Trophoblast cell (in vitro differentiated cells and primary cell): ENCODE measurements at regions not wholly inside any gene's neighbourhood (a gene's known extent, or its start where the extent isn't known, plus 50 kb on each side); places are given as distances from the start of the nearest gene placed in this dataset.

Experiments used
- DNase-seq, 2 donors: peaks; one replicate each; pipeline ENCODE4 v3.0.0-alpha.2; 2016
- H2AFZ ChIP-seq: 2 replicates; pipeline ENCODE4 v1.6.1; 2013; ENCODE audit warnings: low read length, moderate library complexity, mild to moderate bottlenecking; ENCODE audit not compliant: insufficient read depth, poor library complexity
- H2AK5ac ChIP-seq: 2 replicates; pipeline ENCODE4 v1.6.1; 2013; ENCODE audit warnings: mild to moderate bottlenecking, low read length
- H2BK120ac ChIP-seq: 2 replicates; pipeline ENCODE4 v1.6.1; 2013; ENCODE audit warnings: low read length, mild to moderate bottlenecking, moderate library complexity; ENCODE audit not compliant: insufficient read depth, poor library complexity
- H2BK12ac ChIP-seq: 2 replicates; pipeline ENCODE4 v1.6.1; 2013; ENCODE audit warnings: mild to moderate bottlenecking, low read length, moderate library complexity
- H2BK5ac ChIP-seq: 2 replicates; pipeline ENCODE4 v1.6.1; 2013; ENCODE audit warnings: low read length, low read depth, moderate library complexity, mild to moderate bottlenecking; ENCODE audit not compliant: poor library complexity
- H3K14ac ChIP-seq: 2 replicates; pipeline ENCODE4 v1.6.1; 2013; ENCODE audit warnings: mild to moderate bottlenecking, low read length
- H3K18ac ChIP-seq: 2 replicates; pipeline ENCODE4 v1.6.1; 2013; ENCODE audit warnings: mild to moderate bottlenecking, low read length
- H3K23ac ChIP-seq: 2 replicates; pipeline ENCODE4 v1.6.1; 2013; ENCODE audit warnings: low read length
- H3K27ac ChIP-seq: 2 replicates; pipeline ENCODE4 v1.5.1; 2013; ENCODE audit warnings: low read depth, mild to moderate bottlenecking, inconsistent platforms, low read length, moderate library complexity
- H3K27me3 ChIP-seq: 2 replicates; pipeline ENCODE4 v1.6.1; 2013; ENCODE audit warnings: inconsistent platforms, mild to moderate bottlenecking, low read length, moderate library complexity; ENCODE audit not compliant: insufficient read depth
- H3K36me3 ChIP-seq, 2 experiments: 1 replicate in 1 of 2; 2 replicates in 1 of 2; pipeline ENCODE4 v1.6.1; 2013; ENCODE audit warnings: low read length in 2 of 2, mild to moderate bottlenecking in 2 of 2, moderate library complexity in 1 of 2; ENCODE audit not compliant: insufficient read depth in 2 of 2, control insufficient read depth in 1 of 2
- H3K4ac ChIP-seq: 2 replicates; pipeline ENCODE4 v1.6.1; 2013; ENCODE audit warnings: low read depth, mild to moderate bottlenecking, low read length, moderate library complexity
- H3K4me1 ChIP-seq, 2 experiments: 1 replicate in 1 of 2; 2 replicates in 1 of 2; pipeline ENCODE4 v1.6.1; 2013; ENCODE audit warnings: low read length in 2 of 2, mild to moderate bottlenecking in 2 of 2, moderate library complexity in 1 of 2; ENCODE audit not compliant: insufficient read depth in 2 of 2, control insufficient read depth in 1 of 2
- H3K4me2 ChIP-seq: 2 replicates; pipeline ENCODE4 v1.6.1; 2013; ENCODE audit warnings: inconsistent platforms, mild to moderate bottlenecking, low read length, moderate library complexity
- H3K4me3 ChIP-seq: 2 replicates; pipeline ENCODE4 v1.5.1; 2013; ENCODE audit warnings: mild to moderate bottlenecking, low read depth, low read length, inconsistent platforms
- H3K79me1 ChIP-seq: one replicate; pipeline ENCODE4 v1.6.1; 2013; ENCODE audit warnings: low read length
- H3K79me2 ChIP-seq: 2 replicates; pipeline ENCODE4 v1.6.1; 2013; ENCODE audit warnings: low read length, mild to moderate bottlenecking; ENCODE audit not compliant: control insufficient read depth, insufficient read depth, poor library complexity
- H3K9ac ChIP-seq: 2 replicates; pipeline ENCODE4 v1.6.1; 2013; ENCODE audit warnings: mild to moderate bottlenecking, low read length
- H3K9me3 ChIP-seq: 2 replicates; pipeline ENCODE4 v1.6.1; 2013; ENCODE audit warnings: low read depth, mild to moderate bottlenecking, control low read depth, inconsistent platforms, low read length; ENCODE audit not compliant: insufficient read depth
- H4K12ac ChIP-seq: 2 replicates; pipeline ENCODE4 v1.6.1; 2013; ENCODE audit warnings: low read depth, mild to moderate bottlenecking, low read length, moderate library complexity
- H4K8ac ChIP-seq: 2 replicates; pipeline ENCODE4 v1.6.1; 2013; ENCODE audit warnings: low read depth, mild to moderate bottlenecking, low read length, moderate library complexity
- H4K91ac ChIP-seq: one replicate; pipeline ENCODE4 v1.6.1; 2013; ENCODE audit warnings: low read depth, mild to moderate bottlenecking, low read length, moderate library complexity
- WGBS: extraction: QIAGEN DNeasy Blood & Tissue Kit; methylation state at CpG from one replicate; pipeline ENCODE4 v1.1.7; 2013; ENCODE audit warnings: missing lambda C conversion rate; ENCODE audit not compliant: insufficient read length, insufficient coverage; ENCODE audit errors: extremely low coverage; 5-methylcytosine and 5-hydroxymethylcytosine counted together

DNA sequence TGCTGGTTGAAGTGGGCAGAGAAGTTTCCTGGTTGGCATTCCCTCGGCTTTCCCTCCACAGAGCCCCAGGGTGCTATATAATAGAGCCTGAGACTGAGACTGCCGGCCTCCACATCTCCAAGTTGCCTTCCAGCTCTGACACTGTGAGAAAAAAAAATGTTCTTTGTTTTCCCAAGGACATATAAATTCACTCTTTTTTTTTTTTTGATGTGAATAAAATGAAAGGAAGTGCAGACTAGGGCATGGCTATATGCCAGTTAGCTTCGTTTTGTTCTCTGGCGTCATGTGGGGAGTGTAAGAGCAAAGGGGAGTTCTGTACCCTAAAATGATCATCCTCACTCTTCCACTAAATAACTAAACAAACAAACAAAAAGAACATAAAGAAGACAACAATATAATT lies 101.6 kb downstream of the TNFSF18 start:
- no peak for DNase-seq
- Histone ChIP-seq H2BK120ac (no peak overlapping the region), H3K27ac (no peak overlapping the region), H2AFZ (no peak overlapping the region), H3K79me2 (no peaks in the 10 kb centered on the region), H4K12ac (no peak overlapping the region), H4K91ac (no peak overlapping the region), H3K23ac (no peak overlapping the region), H3K4me3 (no peak overlapping the region), H3K27me3 (no peaks in the 10 kb centered on the region), H2AK5ac (no peak overlapping the region), H3K4me1 (peaks cover 4 to 6% of the 10 kb centered on the region in 2 experiments), H3K18ac (no peak overlapping the region), H3K4me2 (no peak overlapping the region), H3K9me3 (no peaks in the 10 kb centered on the region), H2BK12ac (no peak overlapping the region), H3K9ac (no peak overlapping the region), H3K4ac (no peak overlapping the region), H4K8ac (no peak overlapping the region), H3K36me3 (no peaks in the 10 kb centered on the region), H3K79me1 (no peaks in the 10 kb centered on the region), H3K14ac (no peak overlapping the region), H2BK5ac (no peak overlapping the region)
- WGBS: no CpG with 5 or more reads among the region's 4 CpGs

DNA sequence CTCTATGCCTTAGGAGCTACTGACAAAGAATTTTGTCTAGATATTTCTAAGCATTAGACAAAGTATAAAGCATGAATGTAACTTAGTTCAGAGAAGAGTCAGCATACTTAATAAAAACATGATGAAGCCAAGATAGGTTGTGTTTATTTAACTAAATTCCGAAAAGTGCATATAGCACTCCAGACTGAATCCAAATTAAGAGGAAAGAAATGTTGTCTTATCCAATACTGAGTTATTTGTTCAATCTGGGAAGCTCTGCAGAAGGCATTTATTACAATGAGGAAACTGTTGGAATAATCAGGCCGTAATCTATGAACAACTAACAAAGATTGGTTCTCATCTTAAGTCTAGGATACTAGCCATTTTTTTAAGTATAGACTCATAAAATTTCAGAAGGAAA lies 100.2 kb downstream of the TNFSF18 start:
- H3K4me2 ChIP-seq: no peak overlapping the region
- no peaks in the 10 kb centered on the region for H3K36me3 ChIP-seq
- no peak overlapping the region for H3K27ac ChIP-seq
- H4K91ac ChIP-seq: no peak overlapping the region
- H4K8ac ChIP-seq: no peak overlapping the region
- no peak for DNase-seq
- no peaks in the 10 kb centered on the region for H3K27me3 ChIP-seq
- WGBS: no CpG with 5 or more reads among the region's 2 CpGs
- no peak overlapping the region for H3K23ac ChIP-seq
- H3K9me3 ChIP-seq: no peaks in the 10 kb centered on the region
- no peak overlapping the region for H4K12ac ChIP-seq
- H3K18ac ChIP-seq: no peak overlapping the region
- H3K9ac ChIP-seq: no peak overlapping the region
- H3K79me1 ChIP-seq: no peaks in the 10 kb centered on the region
- H3K4me1 ChIP-seq: peaks cover 0 to 2% of the 10 kb centered on the region in 2 experiments
- H2BK12ac ChIP-seq: no peak overlapping the region
- no peak overlapping the region for H2AFZ ChIP-seq
- no peaks in the 10 kb centered on the region for H3K79me2 ChIP-seq
- no peak overlapping the region for H2BK5ac ChIP-seq
- no peak overlapping the region for H3K4me3 ChIP-seq
- no peak overlapping the region for H2AK5ac ChIP-seq
- H3K14ac ChIP-seq: no peak overlapping the region
- H2BK120ac ChIP-seq: no peak overlapping the region
- H3K4ac ChIP-seq: no peak overlapping the region

DNA sequence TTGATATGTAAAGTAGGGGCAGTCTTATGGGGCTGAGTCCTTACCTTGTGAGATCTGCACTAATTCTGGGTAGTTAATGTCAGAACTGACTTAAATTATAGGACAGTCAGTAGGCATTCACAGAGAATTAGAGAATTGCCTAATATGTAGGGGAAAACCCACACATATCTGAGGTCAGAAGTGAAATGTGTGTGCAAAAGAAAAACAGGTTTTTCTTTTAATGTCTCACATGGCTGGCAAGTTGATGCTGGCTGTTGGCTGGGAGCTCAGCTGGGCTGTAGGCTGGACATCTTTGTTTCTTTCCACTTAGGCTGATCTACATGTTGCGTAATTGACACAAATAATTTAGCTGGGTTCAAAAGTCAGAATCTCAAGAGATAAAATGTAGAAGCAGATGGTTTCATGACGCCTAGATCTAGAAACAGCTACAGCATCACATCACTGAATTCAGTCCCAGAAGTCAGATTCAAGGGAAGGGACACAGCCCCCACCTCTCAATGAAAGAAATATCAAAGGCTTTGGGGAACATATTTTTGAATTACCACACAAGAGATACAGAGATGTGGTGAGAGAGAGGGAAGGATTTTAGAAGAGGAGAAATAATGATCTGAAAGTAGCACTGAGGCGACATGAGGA lies 98.9 kb downstream of the TNFSF18 start:
- no peak overlapping the region for H3K4me2 ChIP-seq
- no peaks in the 10 kb centered on the region for H3K79me1 ChIP-seq
- H4K12ac ChIP-seq: no peak overlapping the region
- H2AFZ ChIP-seq: no peak overlapping the region
- H3K27ac ChIP-seq: no peak overlapping the region
- no peak overlapping the region for H3K18ac ChIP-seq
- no peak overlapping the region for H3K14ac ChIP-seq
- H3K23ac ChIP-seq: no peak overlapping the region
- no CpG with 5 or more reads among the region's 3 CpGs for WGBS
- no peak overlapping the region for H2BK5ac ChIP-seq
- no peak overlapping the region for H2AK5ac ChIP-seq
- H4K91ac ChIP-seq: no peak overlapping the region
- no peak overlapping the region for H3K4ac ChIP-seq
- H3K27me3 ChIP-seq: no peaks in the 10 kb centered on the region
- H3K4me1 ChIP-seq: no peaks in the 10 kb centered on the region
- no peak overlapping the region for H3K4me3 ChIP-seq
- no peaks in the 10 kb centered on the region for H3K9me3 ChIP-seq
- no peaks in the 10 kb centered on the region for H3K79me2 ChIP-seq
- no peak overlapping the region for H2BK12ac ChIP-seq
- H4K8ac ChIP-seq: no peak overlapping the region
- no peak overlapping the region for H2BK120ac ChIP-seq
- peak; percentile 46 to 88 for DNase-seq
- no peak overlapping the region for H3K9ac ChIP-seq
- H3K36me3 ChIP-seq: no peaks in the 10 kb centered on the region

DNA sequence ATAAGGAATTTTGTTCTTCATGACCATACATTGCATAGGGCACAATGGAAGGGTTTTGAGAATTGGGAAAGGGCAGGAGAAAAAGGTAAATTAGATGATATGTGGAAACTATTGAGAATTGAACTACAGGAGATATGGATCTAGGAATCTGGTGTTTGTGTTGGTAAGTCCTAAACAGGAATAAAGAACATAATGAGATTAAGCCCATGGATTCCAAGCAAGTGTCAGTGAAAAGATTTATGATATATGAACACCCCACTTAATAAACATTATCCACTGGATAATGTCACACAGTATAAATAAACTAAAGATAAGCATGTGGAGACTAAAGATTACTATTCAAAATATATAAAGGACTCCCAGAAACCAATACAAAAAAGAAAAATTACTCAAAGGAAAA lies 98.2 kb downstream of the TNFSF18 start:
- no peak overlapping the region for H2BK12ac ChIP-seq
- H3K4me3 ChIP-seq: no peak overlapping the region
- no peaks in the 10 kb centered on the region for H3K9me3 ChIP-seq
- H3K36me3 ChIP-seq: no peaks in the 10 kb centered on the region
- H4K91ac ChIP-seq: no peak overlapping the region
- no peaks in the 10 kb centered on the region for H3K4me1 ChIP-seq
- no peak overlapping the region for H2AK5ac ChIP-seq
- DNase-seq: no peak
- H3K18ac ChIP-seq: no peak overlapping the region
- no peak overlapping the region for H2BK120ac ChIP-seq
- no peak overlapping the region for H4K12ac ChIP-seq
- H2BK5ac ChIP-seq: no peak overlapping the region
- H3K14ac ChIP-seq: no peak overlapping the region
- no peaks in the 10 kb centered on the region for H3K27me3 ChIP-seq
- no peak overlapping the region for H3K4me2 ChIP-seq
- no peak overlapping the region for H3K23ac ChIP-seq
- no peaks in the 10 kb centered on the region for H3K79me1 ChIP-seq
- H3K9ac ChIP-seq: no peak overlapping the region
- H2AFZ ChIP-seq: no peak overlapping the region
- H3K27ac ChIP-seq: no peak overlapping the region
- no peaks in the 10 kb centered on the region for H3K79me2 ChIP-seq
- no peak overlapping the region for H3K4ac ChIP-seq
- H4K8ac ChIP-seq: no peak overlapping the region
